Retinal pigment epithelial cell (primary cell): ENCODE measurements at regions not wholly inside any gene's neighbourhood (a gene's known extent, or its start where the extent isn't known, plus 50 kb on each side); places are given as distances from the start of the nearest gene placed in this dataset.

Source experiments
- DNase-seq: peaks from one replicate; pipeline ENCODE4 v3.0.0-alpha.2; 2010; ENCODE audit warnings: low read depth
- H3K4me3 ChIP-seq: 2 replicates; pipeline ENCODE4 v1.5.1; 2011; ENCODE audit warnings: mild to moderate bottlenecking, low read length, control low read depth, moderate library complexity
- CTCF ChIP-seq: conservative IDR thresholded peaks from 2 replicates; pipeline ENCODE4 v1.5.1; 2011; ENCODE audit warnings: low read depth, low read length, control low read depth, inconsistent platforms

- DNase-seq: no peak
- no peak for TF ChIP-seq CTCF
- H3K4me3 ChIP-seq: no peak overlapping the region
These were observed 75.5 kb downstream of the TSPAN17 start for GRCh38 chr5:176722757-176723156.

- H3K4me3 ChIP-seq: no peak overlapping the region
- no peak for TF ChIP-seq CTCF
- no peak for DNase-seq
These were observed 76.2 kb downstream of the TSPAN17 start for GRCh38 chr5:176723440-176723839.

DNA sequence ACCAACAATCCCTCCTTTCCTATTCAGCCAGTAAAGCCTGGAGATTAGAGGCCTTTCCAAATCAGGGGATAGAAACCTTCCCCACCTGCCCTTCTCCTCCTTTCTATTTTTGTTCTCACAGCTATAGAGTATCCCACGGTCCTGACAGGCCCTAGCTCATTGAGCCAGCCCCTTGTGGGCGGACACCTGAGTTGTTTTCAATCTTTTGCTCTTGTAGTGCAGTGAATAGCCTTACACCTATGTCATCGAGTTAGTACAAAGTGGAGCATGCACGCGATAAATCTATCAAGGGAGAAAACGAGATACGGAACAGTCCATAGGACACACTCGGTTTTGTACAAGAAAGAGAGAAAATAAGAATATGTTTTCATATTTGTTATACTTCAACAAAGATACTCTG, 77.2 kb downstream of the TSPAN17 start:
- H3K4me3 ChIP-seq: no peak overlapping the region
- DNase-seq: no peak
- TF ChIP-seq CTCF: no peak

DNA sequence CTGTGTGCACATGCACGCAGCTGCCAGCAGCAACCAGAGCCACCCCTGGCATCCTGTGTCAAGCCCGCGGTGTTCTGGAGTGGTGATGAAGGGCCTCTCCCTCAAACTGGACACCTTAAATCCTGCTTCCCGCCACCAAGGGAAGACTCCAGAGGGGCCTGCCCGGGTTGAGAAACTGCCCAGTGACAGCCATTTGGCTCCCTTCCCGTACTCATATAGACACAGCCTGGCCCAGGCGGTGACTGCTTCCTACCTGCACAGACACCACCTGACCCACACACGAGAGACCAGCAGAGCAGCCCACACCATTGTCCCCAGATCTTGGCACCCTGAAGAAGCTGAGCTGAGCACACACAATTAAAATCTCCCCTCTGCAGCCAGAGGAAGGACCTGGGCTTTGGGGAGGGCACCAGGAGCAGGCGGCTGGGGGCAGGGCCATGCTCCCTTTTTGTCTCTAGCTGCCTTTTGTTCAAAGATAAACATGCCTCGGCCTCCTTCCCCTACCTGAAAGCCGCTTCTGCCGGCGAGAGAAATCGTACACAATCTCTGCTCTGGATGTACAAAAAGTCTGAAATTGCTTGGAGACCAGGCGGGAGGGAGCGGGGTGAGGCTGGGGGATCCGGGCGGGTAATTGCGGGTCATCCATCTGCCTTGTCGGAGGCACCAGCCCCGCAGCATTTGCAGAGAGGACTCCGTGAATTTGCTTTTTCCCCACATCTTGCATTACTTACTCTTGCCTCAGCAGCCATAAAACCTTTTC, 78.4 kb downstream of the TSPAN17 start:
- no peak for DNase-seq
- TF ChIP-seq CTCF: no peak
- no peak overlapping the region for H3K4me3 ChIP-seq

DNA sequence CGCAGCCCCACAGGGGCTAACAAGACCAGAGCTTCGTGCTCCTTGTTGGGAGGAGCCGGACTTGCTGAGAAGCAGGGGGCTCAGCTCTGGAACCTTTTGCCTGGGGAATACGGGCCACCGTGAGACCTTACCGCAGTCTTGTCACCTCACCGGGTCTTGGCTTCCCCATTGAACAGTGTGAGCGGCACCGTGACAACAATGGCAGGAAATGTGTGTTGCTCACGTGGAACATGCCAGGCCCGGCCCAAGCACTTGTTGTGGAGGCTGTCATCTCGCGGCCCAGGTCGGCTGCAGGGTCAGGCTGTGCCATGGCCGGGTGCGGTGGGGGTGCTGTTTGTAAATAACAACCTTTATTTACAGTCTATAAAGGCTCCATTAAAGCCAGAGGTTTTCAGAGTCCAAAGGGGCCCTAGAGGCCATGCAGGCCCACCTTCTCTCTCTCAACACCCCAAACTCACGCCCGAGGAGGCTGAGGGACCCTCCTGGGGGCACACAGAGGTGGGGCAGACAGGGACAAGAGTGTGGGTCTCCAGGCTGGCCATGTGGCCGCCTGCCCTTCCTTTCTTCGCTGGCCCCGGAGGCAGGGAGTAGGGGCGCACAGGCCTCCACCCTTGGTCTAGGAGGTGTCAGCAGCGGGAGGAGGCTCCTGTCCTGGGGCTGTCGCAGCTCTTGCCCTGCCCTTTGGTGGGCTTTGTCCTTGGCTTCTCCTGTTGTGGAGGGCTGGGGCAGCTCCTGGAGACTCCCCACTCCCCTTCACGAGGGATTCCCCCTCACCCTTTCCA, 79.7 kb downstream of the TSPAN17 start:
- TF ChIP-seq CTCF: no peak
- DNase-seq: no peak
- H3K4me3 ChIP-seq: no peak overlapping the region

GRCh38 chr5:176727528-176727900, 80.2 kb downstream of the TSPAN17 start:
- DNase-seq: no peak
- no peak for TF ChIP-seq CTCF
- H3K4me3 ChIP-seq: no peak overlapping the region
